ENCODE measurements at regions not wholly inside any gene's neighbourhood (a gene's known extent, or its start where the extent isn't known, plus 50 kb on each side); places are given as distances from the start of the nearest gene placed in this dataset.

DNA sequence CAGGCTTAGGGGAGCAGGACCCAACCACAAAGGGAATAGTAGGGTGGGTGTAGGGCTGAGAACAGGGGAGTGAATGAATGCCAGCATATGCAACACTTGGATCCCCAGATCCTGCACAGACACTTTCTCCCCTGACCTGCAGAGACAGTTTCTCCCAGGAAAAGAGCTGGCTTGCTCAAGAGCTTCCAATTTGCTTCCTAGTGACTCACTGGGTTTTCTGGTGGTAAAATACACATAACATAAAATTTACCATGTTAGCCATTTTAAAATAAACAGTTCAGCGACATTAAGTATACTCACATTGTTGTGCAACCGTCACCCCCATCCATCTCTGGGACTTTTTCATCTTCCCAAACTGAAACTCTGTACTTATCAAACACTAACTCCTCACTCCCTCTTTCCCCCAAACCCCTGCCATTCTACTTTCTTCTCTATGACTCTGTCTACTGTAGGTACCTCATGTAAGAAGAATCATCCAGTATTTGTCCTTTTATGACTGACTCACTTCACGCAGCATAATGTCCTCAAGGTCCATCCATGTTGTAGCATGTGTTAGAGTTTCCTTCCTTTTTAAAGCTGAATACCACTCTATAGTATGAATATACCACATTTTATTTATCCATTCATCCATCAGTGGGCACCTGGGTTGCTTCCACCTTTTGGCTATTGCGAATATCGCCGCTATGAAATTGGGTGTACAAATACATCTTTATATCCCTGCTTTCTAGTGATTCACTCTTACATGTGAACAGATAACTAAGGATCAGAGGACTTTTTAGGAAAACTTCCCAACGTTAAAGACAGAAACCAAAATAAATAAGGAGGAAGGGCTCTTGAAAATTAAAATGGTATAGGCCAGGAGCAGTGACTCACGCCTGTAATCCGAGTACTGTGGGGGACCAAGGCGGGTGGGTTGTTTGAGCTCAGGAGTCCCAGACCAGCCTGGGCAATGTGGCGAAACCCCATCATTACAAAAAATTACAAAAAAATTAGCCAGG is 95.6 kb upstream of the TJP1 start (continued):
- TF ChIP-seq, protein P1, sequence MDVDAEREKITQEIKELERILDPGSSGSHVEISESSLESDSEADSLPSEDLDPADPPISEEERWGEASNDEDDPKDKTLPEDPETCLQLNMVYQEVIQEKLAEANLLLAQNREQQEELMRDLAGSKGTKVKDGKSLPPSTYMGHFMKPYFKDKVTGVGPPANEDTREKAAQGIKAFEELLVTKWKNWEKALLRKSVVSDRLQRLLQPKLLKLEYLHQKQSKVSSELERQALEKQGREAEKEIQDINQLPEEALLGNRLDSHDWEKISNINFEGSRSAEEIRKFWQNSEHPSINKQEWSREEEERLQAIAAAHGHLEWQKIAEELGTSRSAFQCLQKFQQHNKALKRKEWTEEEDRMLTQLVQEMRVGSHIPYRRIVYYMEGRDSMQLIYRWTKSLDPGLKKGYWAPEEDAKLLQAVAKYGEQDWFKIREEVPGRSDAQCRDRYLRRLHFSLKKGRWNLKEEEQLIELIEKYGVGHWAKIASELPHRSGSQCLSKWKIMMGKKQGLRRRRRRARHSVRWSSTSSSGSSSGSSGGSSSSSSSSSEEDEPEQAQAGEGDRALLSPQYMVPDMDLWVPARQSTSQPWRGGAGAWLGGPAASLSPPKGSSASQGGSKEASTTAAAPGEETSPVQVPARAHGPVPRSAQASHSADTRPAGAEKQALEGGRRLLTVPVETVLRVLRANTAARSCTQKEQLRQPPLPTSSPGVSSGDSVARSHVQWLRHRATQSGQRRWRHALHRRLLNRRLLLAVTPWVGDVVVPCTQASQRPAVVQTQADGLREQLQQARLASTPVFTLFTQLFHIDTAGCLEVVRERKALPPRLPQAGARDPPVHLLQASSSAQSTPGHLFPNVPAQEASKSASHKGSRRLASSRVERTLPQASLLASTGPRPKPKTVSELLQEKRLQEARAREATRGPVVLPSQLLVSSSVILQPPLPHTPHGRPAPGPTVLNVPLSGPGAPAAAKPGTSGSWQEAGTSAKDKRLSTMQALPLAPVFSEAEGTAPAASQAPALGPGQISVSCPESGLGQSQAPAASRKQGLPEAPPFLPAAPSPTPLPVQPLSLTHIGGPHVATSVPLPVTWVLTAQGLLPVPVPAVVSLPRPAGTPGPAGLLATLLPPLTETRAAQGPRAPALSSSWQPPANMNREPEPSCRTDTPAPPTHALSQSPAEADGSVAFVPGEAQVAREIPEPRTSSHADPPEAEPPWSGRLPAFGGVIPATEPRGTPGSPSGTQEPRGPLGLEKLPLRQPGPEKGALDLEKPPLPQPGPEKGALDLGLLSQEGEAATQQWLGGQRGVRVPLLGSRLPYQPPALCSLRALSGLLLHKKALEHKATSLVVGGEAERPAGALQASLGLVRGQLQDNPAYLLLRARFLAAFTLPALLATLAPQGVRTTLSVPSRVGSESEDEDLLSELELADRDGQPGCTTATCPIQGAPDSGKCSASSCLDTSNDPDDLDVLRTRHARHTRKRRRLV (CRISPR knock-in tag; IDR thresholded peaks at IDR 0.05), result no peak
- TF ChIP-seq ZNF451 (CRISPR knock-in tag; IDR thresholded peaks at IDR 0.05), result no peak
- no peak for TF ChIP-seq ZNF350 (CRISPR knock-in tag; IDR thresholded peaks at IDR 0.05; ENCODE audit: borderline replicate concordance, low read depth)
- TF ChIP-seq ZMYM4 (CRISPR knock-in tag; IDR thresholded peaks at IDR 0.05), result no peak
- TF ChIP-seq ZNF709 (CRISPR knock-in tag; IDR thresholded peaks at IDR 0.05), result no peak
- TF ChIP-seq EZH2 (conservative IDR thresholded peaks at IDR 0.05; ENCODE audit: low read depth, low read length), result no peak
- TF ChIP-seq, protein P2, sequence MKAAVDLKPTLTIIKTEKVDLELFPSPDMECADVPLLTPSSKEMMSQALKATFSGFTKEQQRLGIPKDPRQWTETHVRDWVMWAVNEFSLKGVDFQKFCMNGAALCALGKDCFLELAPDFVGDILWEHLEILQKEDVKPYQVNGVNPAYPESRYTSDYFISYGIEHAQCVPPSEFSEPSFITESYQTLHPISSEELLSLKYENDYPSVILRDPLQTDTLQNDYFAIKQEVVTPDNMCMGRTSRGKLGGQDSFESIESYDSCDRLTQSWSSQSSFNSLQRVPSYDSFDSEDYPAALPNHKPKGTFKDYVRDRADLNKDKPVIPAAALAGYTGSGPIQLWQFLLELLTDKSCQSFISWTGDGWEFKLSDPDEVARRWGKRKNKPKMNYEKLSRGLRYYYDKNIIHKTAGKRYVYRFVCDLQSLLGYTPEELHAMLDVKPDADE (CRISPR knock-in tag; IDR thresholded peaks at IDR 0.05), result no peak
